Breast epithelium (tissue), 4 donors: ENCODE measurements at regions not wholly inside any gene's neighbourhood (a gene's known extent, or its start where the extent isn't known, plus 50 kb on each side); places are given as distances from the start of the nearest gene placed in this dataset.

Experiments used
- DNase-seq, 2 donors: peaks; one replicate each; pipeline ENCODE4 v3.0.0-alpha.2; 2019; ENCODE audit warnings: low spot score in 2 of 2
- H3K27ac ChIP-seq, 2 donors: fragments of 200-600 bp; sonication (generic) in 1 of 2; one replicate each; pipeline ENCODE4 v1.5.1; 2016 to 2019; ENCODE audit warnings: mild to moderate bottlenecking in 1 of 2
- H3K27me3 ChIP-seq, 2 donors: fragments of 200-600 bp; sonication (generic) in 1 of 2; one replicate each; pipeline versions ENCODE4 v1.5.1 to v1.6.0; 2017 to 2019; ENCODE audit warnings: control low read depth in 1 of 2, mild to moderate bottlenecking in 1 of 2
- H3K36me3 ChIP-seq: fragments of 200-600 bp; one replicate; pipeline ENCODE4 v1.5.1; 2019
- H3K4me1 ChIP-seq, 2 donors: fragments of 200-600 bp; sonication (generic); one replicate each; pipeline ENCODE4 v1.5.1; 2016 to 2019; ENCODE audit warnings: control low read depth in 1 of 2
- H3K4me3 ChIP-seq, 3 donors: fragments of 200-600 bp; sonication (generic); 1 replicate in 2 of 3; 2 replicates in 1 of 3; pipeline ENCODE4 v1.5.1; 2016 to 2019; ENCODE audit warnings: mild to moderate bottlenecking in 3 of 3, moderate library complexity in 2 of 3
- H3K9me3 ChIP-seq, 2 donors: fragments of 200-600 bp; sonication (generic) in 1 of 2; one replicate each; pipeline ENCODE4 v1.5.1; 2016 to 2019; ENCODE audit warnings: control low read depth in 1 of 2
- CTCF ChIP-seq, 3 donors: fragments of 450-650 bp; IDR thresholded peaks; one replicate each; pipeline ENCODE4 v1.5.1; 2016 to 2017; ENCODE audit warnings: antibody characterized with exemption in 3 of 3, mild to moderate bottlenecking in 3 of 3, moderate library complexity in 3 of 3
- POLR2A ChIP-seq: fragments of 450-650 bp; IDR thresholded peaks from one replicate; pipeline ENCODE4 v1.6.1; 2016; ENCODE audit warnings: antibody characterized with exemption, mild to moderate bottlenecking, moderate library complexity
- POLR2AphosphoS5 ChIP-seq, 3 donors: sonication (generic); formaldehyde crosslinking; IDR thresholded peaks; one replicate each; pipeline ENCODE4 v1.6.1; 2017; ENCODE audit warnings: antibody characterized with exemption in 3 of 3
- intact Hi-C: fragments of 100-400 bp; cut with DNase I; formaldehyde crosslinking; loops from one replicate; pipeline ENCODE4 v1.15.1; 2023; ENCODE audit warnings: low total_unique reads

- no peaks in the 10 kb centered on the region for H3K4me1 ChIP-seq
- intact Hi-C loops: loop anchor here (5.0 kb wide), 1 partner anchor 328 kb away; no protein-coding TSS in a partner anchor
- no peak overlapping the region for H3K27ac ChIP-seq
- H3K27me3 ChIP-seq: no peaks in the 10 kb centered on the region
- peaks cover 0 to 6% of the 10 kb centered on the region in 2 donors for H3K9me3 ChIP-seq
- H3K36me3 ChIP-seq: no peaks in the 10 kb centered on the region
- DNase-seq: no peak
- no peak overlapping the region for H3K4me3 ChIP-seq
- TF ChIP-seq POLR2AphosphoS5 (IDR thresholded peaks at IDR 0.05): no peak
- TF ChIP-seq CTCF (IDR thresholded peaks at IDR 0.05): no peak
- TF ChIP-seq POLR2A: no peak
Observed at GRCh38 chr3:118734664-118735063, 300.0 kb downstream of the IGSF11 start.

- no peak overlapping the region for H3K4me3 ChIP-seq
- TF ChIP-seq POLR2AphosphoS5 (IDR thresholded peaks at IDR 0.05): no peak
- no peak for TF ChIP-seq POLR2A
- no peak for TF ChIP-seq CTCF (IDR thresholded peaks at IDR 0.05)
- H3K9me3 ChIP-seq: peaks cover 0 to 21% of the 10 kb centered on the region in 2 donors
- intact Hi-C loops: loop anchor here (5.0 kb wide), 1 partner anchor 326 kb away; no protein-coding TSS in a partner anchor
- H3K4me1 ChIP-seq: no peaks in the 10 kb centered on the region
- no peak for DNase-seq
- H3K36me3 ChIP-seq: no peaks in the 10 kb centered on the region
- H3K27ac ChIP-seq: no peak overlapping the region
- H3K27me3 ChIP-seq: no peaks in the 10 kb centered on the region
Observed at GRCh38 chr3:118736107-118736506, 298.5 kb downstream of the IGSF11 start.

GRCh38 chr3:118740722-118741290, 293.8 kb downstream of the IGSF11 start:
- no peaks in the 10 kb centered on the region for H3K27me3 ChIP-seq
- H3K27ac ChIP-seq: no peak overlapping the region
- H3K4me3 ChIP-seq: no peak overlapping the region
- H3K36me3 ChIP-seq: no peaks in the 10 kb centered on the region
- peaks cover 0 to 21% of the 10 kb centered on the region in 2 donors for H3K9me3 ChIP-seq
- TF ChIP-seq POLR2AphosphoS5 (IDR thresholded peaks at IDR 0.05): no peak
- no peak for TF ChIP-seq CTCF (IDR thresholded peaks at IDR 0.05)
- no peak for TF ChIP-seq POLR2A
- no peaks in the 10 kb centered on the region for H3K4me1 ChIP-seq
- no peak for DNase-seq
- intact Hi-C loops: loop anchor here (10.0 kb wide), 1 partner anchor 906 kb away; no protein-coding TSS in a partner anchor

- TF ChIP-seq CTCF (IDR thresholded peaks at IDR 0.05): no peak
- TF ChIP-seq POLR2A: no peak
- TF ChIP-seq POLR2AphosphoS5 (IDR thresholded peaks at IDR 0.05): no peak
- intact Hi-C loops: loop anchor here (10.0 kb wide), 1 partner anchor 908 kb away; no protein-coding TSS in a partner anchor
Observed at GRCh38 chr3:118742760-118743159, 291.9 kb downstream of the IGSF11 start.

GRCh38 chr3:118744186-118744585, 290.5 kb downstream of the IGSF11 start:
- Histone ChIP-seq H3K27me3 (no peaks in the 10 kb centered on the region), H3K4me1 (no peaks in the 10 kb centered on the region), H3K36me3 (no peaks in the 10 kb centered on the region), H3K27ac (no peak overlapping the region), H3K4me3 (no peak overlapping the region), H3K9me3 (peaks cover 0 to 20% of the 10 kb centered on the region in 2 donors)
- no peak for DNase-seq
- TF ChIP-seq POLR2AphosphoS5 (IDR thresholded peaks at IDR 0.05) (no peak), POLR2A (no peak), CTCF (IDR thresholded peaks at IDR 0.05) (no peak)
- intact Hi-C loops: loop anchor here (10.0 kb wide), 1 partner anchor 909 kb away; no protein-coding TSS in a partner anchor

More at GRCh38 chr3:118742760-118743159, 291.9 kb downstream of the IGSF11 start:
- Histone ChIP-seq H3K27ac (no peak overlapping the region), H3K4me1 (no peaks in the 10 kb centered on the region), H3K36me3 (no peaks in the 10 kb centered on the region), H3K9me3 (peaks cover 0 to 21% of the 10 kb centered on the region in 2 donors), H3K27me3 (no peaks in the 10 kb centered on the region), H3K4me3 (no peak overlapping the region)
- no peak for DNase-seq
